Right atrium auricular region (tissue), 2 donors: ENCODE measurements at regions not wholly inside any gene's neighbourhood (a gene's known extent, or its start where the extent isn't known, plus 50 kb on each side); places are given as distances from the start of the nearest gene placed in this dataset.
"Not testable (repeated sequence)": the region's sequence is repeated elsewhere in the genome, so short reads cannot be mapped to it uniquely, and the experiment has no call there.

Experiments used
- DNase-seq: peaks from one replicate; pipeline ENCODE4 v3.0.0-alpha.2; 2019; ENCODE audit warnings: low spot score
- H3K27ac ChIP-seq, 2 donors: fragments of 200-600 bp; sonication (generic); 1 replicate in 1 of 2; 2 replicates in 1 of 2; pipeline ENCODE4 v1.5.1; 2016 to 2019
- H3K27me3 ChIP-seq, 2 donors: fragments of 200-600 bp; sonication (generic); one replicate each; pipeline versions ENCODE4 v1.5.1 to v1.6.0; 2017 to 2019
- H3K36me3 ChIP-seq: fragments of 200-600 bp; sonication (generic); one replicate; pipeline ENCODE4 v1.5.1; 2016
- H3K4me1 ChIP-seq, 2 donors: fragments of 200-600 bp; sonication (generic); one replicate each; pipeline versions ENCODE4 v1.5.1 to v1.6.0; 2017 to 2019
- H3K4me3 ChIP-seq, 2 donors: fragments of 200-600 bp; sonication (generic); 1 replicate in 1 of 2; 2 replicates in 1 of 2; pipeline ENCODE4 v1.5.1; 2017 to 2019; ENCODE audit warnings: mild to moderate bottlenecking in 1 of 2, moderate library complexity in 1 of 2
- H3K9me3 ChIP-seq, 2 donors: fragments of 200-600 bp; sonication (generic); one replicate each; pipeline ENCODE4 v1.5.1; 2019
- CTCF ChIP-seq, 2 donors: fragments of 200-600 bp; sonication (generic); IDR thresholded peaks; one replicate each; pipeline ENCODE4 v1.5.1; 2019; ENCODE audit warnings: antibody characterized with exemption in 2 of 2

GRCh38 chr22:10722804-10723203, 4805.2 kb upstream of the OR11H1 start:
- not testable (repeated sequence) for H3K4me3 ChIP-seq, DNase-seq, H3K27ac ChIP-seq, H3K4me1 ChIP-seq, H3K36me3 ChIP-seq, H3K27me3 ChIP-seq
- H3K9me3 ChIP-seq = peaks cover 0 to 31% of the 10 kb centered on the region in 2 donors

- peaks cover 0 to 31% of the 10 kb centered on the region in 2 donors for H3K9me3 ChIP-seq
- DNase-seq, H3K36me3 ChIP-seq, H3K4me3 ChIP-seq, H3K4me1 ChIP-seq, H3K27me3 ChIP-seq, H3K27ac ChIP-seq: not testable (repeated sequence)
Observed at GRCh38 chr22:10723966-10724365, 4804.0 kb upstream of the OR11H1 start.

- DNase-seq = no peak
- no peaks in the 10 kb centered on the region for H3K36me3 ChIP-seq
- no peaks in the 10 kb centered on the region for H3K27me3 ChIP-seq
- no peak for TF ChIP-seq CTCF (IDR thresholded peaks at IDR 0.05)
- H3K9me3 ChIP-seq = peaks cover 0 to 28% of the 10 kb centered on the region in 2 donors
- no peak overlapping the region for H3K27ac ChIP-seq
- H3K4me1 ChIP-seq = no peaks in the 10 kb centered on the region
- no peak overlapping the region for H3K4me3 ChIP-seq
Observed at GRCh38 chr22:10727393-10727792, 4800.6 kb upstream of the OR11H1 start.

- not testable (repeated sequence) for H3K27ac ChIP-seq, H3K4me1 ChIP-seq, H3K4me3 ChIP-seq, H3K36me3 ChIP-seq, DNase-seq, H3K27me3 ChIP-seq
- peaks cover 0 to 20% of the 10 kb centered on the region in 2 donors for H3K9me3 ChIP-seq
Observed at GRCh38 chr22:10729979-10730378, 4798.0 kb upstream of the OR11H1 start.

- DNase-seq, H3K36me3 ChIP-seq, H3K27me3 ChIP-seq, H3K4me3 ChIP-seq, H3K4me1 ChIP-seq, H3K27ac ChIP-seq: not testable (repeated sequence)
- H3K9me3 ChIP-seq = peaks cover 0 to 20% of the 10 kb centered on the region in 2 donors
Observed at GRCh38 chr22:10730706-10731105, 4797.3 kb upstream of the OR11H1 start.

- DNase-seq, H3K4me1 ChIP-seq, H3K27me3 ChIP-seq, H3K4me3 ChIP-seq, H3K36me3 ChIP-seq, H3K27ac ChIP-seq: not testable (repeated sequence)
- H3K9me3 ChIP-seq = peaks cover 0 to 20% of the 10 kb centered on the region in 2 donors
Observed at GRCh38 chr22:10731246-10731974, 4796.6 kb upstream of the OR11H1 start.

GRCh38 chr22:10735075-10735474, 4792.9 kb upstream of the OR11H1 start:
- H3K4me1 ChIP-seq, H3K27me3 ChIP-seq, H3K36me3 ChIP-seq, DNase-seq, H3K27ac ChIP-seq, H3K4me3 ChIP-seq, H3K9me3 ChIP-seq: not testable (repeated sequence)

- H3K4me3 ChIP-seq, H3K9me3 ChIP-seq: not testable (repeated sequence)
Observed at GRCh38 chr22:10736879-10737278, 4791.1 kb upstream of the OR11H1 start.

GRCh38 chr22:10737931-10738330, 4790.1 kb upstream of the OR11H1 start:
- DNase-seq, H3K36me3 ChIP-seq, H3K4me1 ChIP-seq, H3K27me3 ChIP-seq, H3K4me3 ChIP-seq, H3K9me3 ChIP-seq, H3K27ac ChIP-seq: not testable (repeated sequence)

More at GRCh38 chr22:10736879-10737278, 4791.1 kb upstream of the OR11H1 start:
- H3K4me1 ChIP-seq, H3K27me3 ChIP-seq, H3K36me3 ChIP-seq, DNase-seq, H3K27ac ChIP-seq: not testable (repeated sequence)

GRCh38 chr22:10741210-10741609, 4786.8 kb upstream of the OR11H1 start:
- no peak for DNase-seq
- Histone ChIP-seq H3K4me3 (no peak overlapping the region), H3K27ac (no peak overlapping the region), H3K36me3 (no peaks in the 10 kb centered on the region), H3K27me3 (no peaks in the 10 kb centered on the region), H3K4me1 (no peaks in the 10 kb centered on the region), H3K9me3 (peaks cover 0 to 7% of the 10 kb centered on the region in 2 donors)
- no peak for TF ChIP-seq CTCF (IDR thresholded peaks at IDR 0.05)

GRCh38 chr22:10741776-10742630, 4786.0 kb upstream of the OR11H1 start:
- not testable (repeated sequence) for H3K27me3 ChIP-seq, H3K4me3 ChIP-seq, H3K4me1 ChIP-seq, H3K27ac ChIP-seq, H3K36me3 ChIP-seq, H3K9me3 ChIP-seq, DNase-seq

- H3K9me3 ChIP-seq, H3K36me3 ChIP-seq, H3K27ac ChIP-seq, H3K4me1 ChIP-seq, H3K4me3 ChIP-seq, DNase-seq, H3K27me3 ChIP-seq: not testable (repeated sequence)
Observed at GRCh38 chr22:10746382-10746781, 4781.6 kb upstream of the OR11H1 start.

- DNase-seq, H3K4me1 ChIP-seq, H3K36me3 ChIP-seq, H3K9me3 ChIP-seq, H3K4me3 ChIP-seq, H3K27me3 ChIP-seq, H3K27ac ChIP-seq: not testable (repeated sequence)
Observed at GRCh38 chr22:10747227-10747626, 4780.8 kb upstream of the OR11H1 start.
